M059J (cell line): ENCODE measurements at regions not wholly inside any gene's neighbourhood (a gene's known extent, or its start where the extent isn't known, plus 50 kb on each side); places are given as distances from the start of the nearest gene placed in this dataset.

Experiments
- DNase-seq: peaks from one replicate; pipeline ENCODE4 v3.0.0-alpha.2; 2012; ENCODE audit warnings: low read depth

GRCh38 chr14:42626986-42627385 is 1020.3 kb downstream of the LRFN5 start:
- no peak for DNase-seq

GRCh38 chr14:42624980-42625761 is 1018.5 kb downstream of the LRFN5 start:
- DNase-seq = no peak

DNA sequence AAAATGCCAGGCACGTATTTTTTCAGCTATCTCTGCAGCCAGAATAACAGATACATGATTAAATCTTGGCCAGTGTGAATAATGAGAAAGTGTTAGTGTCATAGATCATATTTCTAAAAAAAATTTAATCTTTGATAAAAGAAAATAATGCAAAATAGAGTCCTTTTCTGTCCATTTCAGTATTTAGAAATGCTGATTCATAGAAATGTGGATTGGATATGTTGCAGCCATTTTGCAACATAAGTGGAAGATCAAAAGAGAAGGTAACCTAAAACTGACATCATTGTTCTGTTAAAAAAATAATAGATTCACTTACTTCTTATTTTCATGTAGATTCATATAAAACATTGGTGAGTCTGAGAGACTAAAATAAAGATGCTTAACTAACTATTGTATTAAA is 1010.3 kb downstream of the LRFN5 start:
- no peak for DNase-seq

DNA sequence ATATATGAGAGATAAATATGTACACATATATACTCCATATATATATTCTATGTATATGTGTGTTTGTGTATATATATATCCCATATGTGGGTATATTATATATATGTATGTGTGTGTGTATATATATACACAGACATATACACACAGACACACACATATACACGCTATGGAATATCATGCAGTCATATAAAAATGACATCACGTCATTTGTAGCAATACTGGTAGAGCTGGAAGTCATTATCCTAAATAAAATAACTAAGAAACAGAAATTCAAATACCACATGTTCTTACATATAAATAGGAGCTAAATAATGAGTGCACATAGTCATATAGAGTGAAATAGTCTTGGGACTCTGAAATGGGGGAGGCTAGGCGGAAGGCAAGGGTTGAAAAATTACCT is 1000.2 kb downstream of the LRFN5 start:
- DNase-seq = no peak

DNA sequence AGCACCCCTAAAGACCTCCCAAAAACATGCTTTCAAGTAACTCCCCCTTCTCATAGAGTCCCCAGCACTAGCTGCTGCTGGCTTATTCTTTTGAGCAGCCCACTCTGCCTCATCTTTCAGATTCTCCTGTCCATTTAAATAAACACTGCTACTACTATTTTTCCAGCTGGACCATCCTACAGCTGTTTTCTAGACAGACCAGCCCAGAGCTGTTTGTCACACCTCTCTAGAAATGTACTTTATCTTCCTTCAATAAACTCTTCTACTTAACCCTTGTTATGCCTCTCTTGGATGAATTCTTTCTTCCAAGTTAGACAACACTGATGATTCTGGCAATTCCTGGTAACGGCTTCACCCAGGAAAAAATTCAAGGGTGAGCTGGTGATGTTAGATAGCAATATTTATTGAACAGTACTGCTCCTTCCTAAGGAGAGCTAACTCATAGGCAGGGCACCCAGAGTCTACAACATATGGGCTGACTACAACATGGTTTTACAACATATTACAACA is 995.7 kb downstream of the LRFN5 start:
- no peak for DNase-seq

GRCh38 chr14:42572032-42572431 is 965.4 kb downstream of the LRFN5 start:
- DNase-seq = no peak

DNA sequence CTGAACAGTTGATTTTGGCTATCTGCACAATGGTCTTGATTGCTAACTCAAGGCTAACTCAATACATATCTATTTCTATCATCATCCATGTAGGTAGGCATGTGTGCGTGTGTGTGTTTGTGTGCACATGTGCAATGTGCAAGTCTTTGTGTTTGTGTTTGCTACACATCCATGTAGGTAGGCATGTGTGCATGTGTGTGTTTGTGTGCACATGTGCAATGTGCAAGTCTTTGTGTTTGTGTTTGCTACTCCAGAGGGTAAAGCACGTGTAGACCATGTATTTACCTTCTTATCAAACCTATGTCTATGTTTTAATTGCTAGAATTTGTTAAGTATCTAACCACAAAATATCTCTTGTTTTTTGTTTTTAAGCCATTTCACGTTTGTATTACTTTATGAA is 962.6 kb downstream of the LRFN5 start:
- DNase-seq = no peak

DNA sequence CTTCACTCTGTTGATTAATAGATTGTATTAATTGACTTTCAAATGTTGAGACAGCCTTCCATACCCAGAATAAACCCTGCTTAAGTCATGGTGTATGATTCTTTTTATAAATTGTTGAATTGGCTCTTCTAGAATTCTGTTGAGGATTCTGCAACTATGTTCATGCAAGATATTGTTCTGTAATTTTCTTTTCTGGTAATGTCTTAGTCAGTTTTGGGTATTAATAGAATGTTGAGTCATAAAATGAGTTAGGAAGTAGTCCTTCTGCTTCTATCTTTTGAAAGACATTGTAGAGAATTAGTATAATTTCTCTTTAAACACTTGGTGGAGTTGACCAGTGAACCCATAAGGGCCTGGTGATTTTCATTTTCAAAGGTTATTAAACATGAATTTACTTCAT is 958.9 kb downstream of the LRFN5 start:
- no peak for DNase-seq

GRCh38 chr14:42563313-42563712 is 956.6 kb downstream of the LRFN5 start:
- DNase-seq = no peak

- no peak for DNase-seq
These were observed 949.9 kb downstream of the LRFN5 start for GRCh38 chr14:42556551-42556950.

DNA sequence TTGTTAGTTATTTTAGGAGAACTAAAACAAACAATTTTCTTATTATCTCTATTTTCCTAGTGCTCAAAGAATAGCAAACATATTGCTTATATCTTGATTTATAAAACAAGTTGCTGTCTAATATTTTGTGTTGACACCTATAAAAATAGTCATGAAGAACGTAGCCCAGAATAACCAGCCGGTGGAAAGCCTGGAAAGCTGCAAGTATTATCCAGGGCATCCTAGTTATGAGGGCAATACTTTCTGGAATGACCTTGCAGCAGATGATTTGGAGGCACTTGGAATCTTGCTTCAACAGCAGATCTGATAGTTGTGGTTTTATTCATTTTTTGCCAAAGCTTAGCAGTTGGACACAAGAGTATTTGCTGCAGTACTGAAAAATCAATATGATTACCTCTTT is 948.7 kb downstream of the LRFN5 start:
- DNase-seq = no peak

DNA sequence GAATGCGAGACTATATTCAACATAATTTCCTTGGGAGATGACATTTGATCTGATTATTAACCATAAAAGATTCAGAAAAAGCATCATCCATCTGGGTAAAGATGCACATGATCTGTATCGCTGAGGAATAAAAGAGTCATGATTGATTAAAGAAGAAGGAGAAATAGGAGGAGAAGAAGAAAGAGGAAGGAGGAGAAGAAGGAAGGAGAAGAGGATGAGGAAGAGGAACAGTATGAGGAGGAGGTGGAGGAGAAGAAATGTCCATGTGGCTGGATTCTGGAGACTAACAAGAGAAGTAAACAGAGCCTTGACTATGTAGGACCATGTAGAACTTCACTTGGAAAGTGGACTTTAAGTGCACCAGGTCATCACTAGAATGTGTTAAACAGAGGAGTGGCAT is 947.4 kb downstream of the LRFN5 start:
- no peak for DNase-seq

DNA sequence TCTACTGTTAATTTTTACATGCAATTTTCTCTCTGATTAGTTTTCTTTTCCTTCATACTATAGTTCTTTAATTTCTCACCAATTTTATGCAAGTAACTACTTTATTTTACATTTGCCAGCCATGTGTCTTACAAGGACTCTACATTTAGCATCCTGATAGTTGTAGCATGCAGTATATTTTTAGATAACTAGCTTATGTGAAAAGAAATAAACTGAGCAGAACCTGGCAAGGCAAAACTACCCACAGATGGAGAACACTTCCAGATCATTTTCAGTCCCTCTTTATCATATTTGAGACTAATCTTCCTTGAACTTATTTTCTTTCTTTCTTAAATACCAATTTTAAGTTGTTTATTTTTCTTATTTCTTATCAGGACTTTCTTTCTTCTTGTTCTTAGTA is 943.6 kb downstream of the LRFN5 start:
- DNase-seq = no peak

DNA sequence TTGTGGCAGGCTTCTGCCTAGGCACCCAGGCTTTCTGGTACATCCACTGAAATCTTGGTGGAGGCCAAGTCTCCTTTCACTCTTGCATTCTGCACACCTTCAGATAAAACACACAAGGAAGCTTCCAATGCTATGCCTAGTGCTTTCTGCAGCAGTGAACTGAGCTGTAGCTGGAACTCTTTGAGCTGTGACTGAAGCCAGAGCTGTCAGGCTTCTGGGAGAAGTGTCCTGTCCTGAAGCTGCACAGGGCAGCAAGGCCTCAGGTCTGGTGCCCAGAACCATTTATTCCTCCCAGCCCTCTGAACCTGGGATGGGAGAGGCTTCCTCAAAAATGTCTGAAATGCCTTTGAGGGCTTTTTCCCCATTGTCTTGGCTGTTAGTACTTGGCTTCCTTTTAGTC is 941.7 kb downstream of the LRFN5 start:
- DNase-seq = no peak

DNA sequence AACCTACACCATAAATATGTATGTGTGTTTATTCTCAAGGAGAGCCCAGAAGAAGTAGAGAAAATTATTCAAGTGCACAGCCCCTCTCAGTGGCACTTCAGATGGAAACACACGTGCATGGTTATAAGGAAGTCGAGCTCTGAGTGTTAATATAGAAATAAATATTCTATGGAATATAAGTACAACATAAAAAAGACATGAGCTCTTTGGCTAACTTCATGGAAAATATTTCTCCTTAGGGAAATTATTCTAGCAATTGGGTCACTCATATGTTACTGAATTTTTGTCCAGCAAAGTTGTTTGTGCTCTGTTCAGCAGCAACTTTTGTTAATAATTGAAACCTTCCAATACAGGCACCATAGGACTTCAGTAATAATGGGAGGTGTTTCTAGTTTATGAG is 939.0 kb downstream of the LRFN5 start:
- DNase-seq = no peak

- DNase-seq = peak; percentile 9
These were observed 934.9 kb downstream of the LRFN5 start for GRCh38 chr14:42541535-42542001.

GRCh38 chr14:42535397-42535796 is 928.7 kb downstream of the LRFN5 start:
- DNase-seq = no peak

GRCh38 chr14:42533476-42533875 is 926.8 kb downstream of the LRFN5 start:
- no peak for DNase-seq

DNA sequence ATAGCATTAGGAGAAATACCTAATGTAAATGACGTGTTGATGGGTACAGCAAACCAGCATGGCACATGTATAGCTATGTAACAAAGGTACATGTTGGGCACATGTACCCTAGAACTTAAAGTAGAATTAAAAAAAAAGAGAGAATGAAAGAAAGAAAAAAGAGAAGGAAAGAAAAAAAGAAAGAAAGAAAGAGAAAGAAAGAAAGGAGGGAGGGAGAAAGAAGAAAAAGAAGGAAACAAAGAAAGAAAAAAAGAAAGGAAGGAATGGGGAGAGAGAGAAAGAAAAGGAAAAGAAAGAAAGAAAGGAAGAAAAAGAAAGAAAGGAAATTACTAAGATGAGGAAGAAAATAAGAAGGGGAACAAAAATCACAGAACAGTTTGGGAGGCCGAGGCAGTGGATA is 925.5 kb downstream of the LRFN5 start:
- DNase-seq = no peak

GRCh38 chr14:42527141-42527540 is 920.5 kb downstream of the LRFN5 start:
- no peak for DNase-seq

DNA sequence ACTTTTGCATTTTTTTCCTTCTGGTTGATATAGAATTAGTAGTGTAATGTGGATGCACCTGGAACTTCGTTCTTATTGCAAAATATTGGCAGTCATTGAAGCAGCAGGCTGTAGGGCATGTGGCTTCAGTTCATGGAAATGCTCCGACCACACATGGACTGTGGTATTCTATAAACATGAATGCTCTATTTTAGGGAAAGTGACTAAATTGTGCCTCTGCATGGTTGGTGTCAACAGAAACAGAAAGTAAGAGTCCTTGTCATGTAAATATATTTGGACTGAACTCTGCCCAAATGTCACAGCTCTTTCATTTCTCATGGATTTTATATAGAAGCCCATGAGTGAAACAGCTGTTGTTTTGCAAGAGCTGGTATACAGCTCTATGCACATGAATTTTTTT is 917.0 kb downstream of the LRFN5 start:
- peak; percentile 9 for DNase-seq

GRCh38 chr14:42517806-42518500 is 911.3 kb downstream of the LRFN5 start:
- no peak for DNase-seq

DNA sequence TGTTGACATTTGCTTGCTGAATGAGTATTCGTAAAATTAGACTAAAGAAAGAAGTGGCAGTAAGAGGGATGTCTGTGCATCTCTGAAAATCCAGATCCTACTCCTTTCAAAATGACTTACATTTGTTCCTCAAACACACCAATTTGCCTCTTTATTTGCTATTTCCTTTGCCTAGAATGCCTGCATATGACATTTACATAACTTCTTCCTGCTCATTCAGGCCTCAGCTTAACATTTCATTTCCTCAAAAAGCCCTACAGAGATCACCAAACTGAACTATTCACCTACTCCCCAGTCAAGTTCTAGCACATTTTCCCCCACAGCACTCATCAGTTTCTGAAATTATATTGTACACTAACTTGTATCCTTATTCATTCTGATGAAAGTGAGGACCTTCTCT is 907.2 kb downstream of the LRFN5 start:
- no peak for DNase-seq
